ENCODE measurements at regions not wholly inside any gene's neighbourhood (a gene's known extent, or its start where the extent isn't known, plus 50 kb on each side); places are given as distances from the start of the nearest gene placed in this dataset.

- Mint-ChIP-seq H3K4me1 (ENCODE audit: low read depth) (no peaks in the 10 kb centered on the region), H3K9me3 (peaks cover 25% of the 10 kb centered on the region), H3K27ac (no peak overlapping the region), H3K36me3 (peaks cover 13% of the 10 kb centered on the region), H3K27me3 (peaks cover 16% of the 10 kb centered on the region), H3K4me3 (no peak overlapping the region)
- ChIA-PET CTCF (no interaction called here), POLR2A (no interaction called here)
- intact Hi-C loops (cut with micrococcal nuclease) = no loop called here
- no peak for DNase-seq
Observed at GRCh38 chr4:1487761-1488160, 81.5 kb upstream of the NKX1-1 start.

GRCh38 chr4:1487106-1487505 is 80.9 kb upstream of the NKX1-1 start:
- no peak for DNase-seq
- intact Hi-C loops (cut with micrococcal nuclease) = no loop called here
- POLR2A ChIA-PET = no interaction called here
- Mint-ChIP-seq H3K4me1 (ENCODE audit: low read depth) (no peaks in the 10 kb centered on the region), H3K27me3 (peaks cover 16% of the 10 kb centered on the region), H3K27ac (no peak overlapping the region), H3K36me3 (peaks cover 13% of the 10 kb centered on the region), H3K9me3 (peaks cover 26% of the 10 kb centered on the region), H3K4me3 (no peak overlapping the region)
- CTCF ChIA-PET = no interaction called here

- no peaks in the 10 kb centered on the region for H3K4me1 Mint-ChIP-seq (ENCODE audit: low read depth)
- intact Hi-C loops (cut with micrococcal nuclease) = no loop called here
- H3K9me3 Mint-ChIP-seq = peaks cover 38% of the 10 kb centered on the region
- CTCF ChIA-PET = no interaction called here
- peaks cover 14% of the 10 kb centered on the region for H3K36me3 Mint-ChIP-seq
- no peak for DNase-seq
- H3K4me3 Mint-ChIP-seq = no peak overlapping the region
- POLR2A ChIA-PET = no interaction called here
- H3K27me3 Mint-ChIP-seq = peaks cover 16% of the 10 kb centered on the region
- no peak overlapping the region for H3K27ac Mint-ChIP-seq
Observed at GRCh38 chr4:1485280-1485679, 79.0 kb upstream of the NKX1-1 start.

- peaks cover 13% of the 10 kb centered on the region for H3K27me3 Mint-ChIP-seq
- CTCF ChIA-PET = interaction anchor here (1.3 kb wide), 1 partner anchor 32 kb away, joined by 4 read pairs; no protein-coding TSS in a partner anchor
- no peak overlapping the region for H3K4me3 Mint-ChIP-seq
- no peak overlapping the region for H3K27ac Mint-ChIP-seq
- intact Hi-C loops (cut with micrococcal nuclease) = no loop called here
- peaks cover 9% of the 10 kb centered on the region for H3K36me3 Mint-ChIP-seq
- H3K9me3 Mint-ChIP-seq = peaks cover 29% of the 10 kb centered on the region
- POLR2A ChIA-PET = no interaction called here
- H3K4me1 Mint-ChIP-seq (ENCODE audit: low read depth) = no peaks in the 10 kb centered on the region
- DNase-seq = no peak
Observed at GRCh38 chr4:1480720-1481119, 74.5 kb upstream of the NKX1-1 start.

DNA sequence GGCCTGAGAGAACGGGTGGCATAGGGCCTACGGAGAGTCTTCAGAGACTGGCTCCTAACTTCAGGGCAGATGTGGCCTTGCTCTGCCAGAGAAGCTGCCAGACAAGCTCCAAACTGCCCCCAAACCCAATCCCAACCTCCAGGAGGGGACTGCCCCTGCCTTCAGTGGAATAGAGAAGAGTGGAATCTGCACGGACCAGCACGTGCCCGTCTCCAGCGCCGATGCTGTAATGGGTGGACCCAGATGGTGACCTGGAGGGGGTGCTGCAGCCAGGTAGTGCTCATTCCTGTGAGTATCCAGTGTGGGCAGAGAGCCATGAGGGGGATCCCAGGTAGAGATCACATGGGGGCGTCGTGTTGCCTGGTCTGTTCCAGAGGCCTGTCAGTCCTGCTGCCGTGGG is 73.2 kb upstream of the NKX1-1 start:
- Mint-ChIP-seq H3K27ac (no peak overlapping the region), H3K27me3 (peaks cover 12% of the 10 kb centered on the region), H3K36me3 (peaks cover 1% of the 10 kb centered on the region), H3K4me1 (ENCODE audit: low read depth) (no peaks in the 10 kb centered on the region), H3K9me3 (peaks cover 19% of the 10 kb centered on the region), H3K4me3 (no peak overlapping the region)
- intact Hi-C loops (cut with micrococcal nuclease) = no loop called here
- ChIA-PET POLR2A (interaction anchor here (0.6 kb wide), 1 partner anchor 571 kb away, joined by 3 read pairs; no protein-coding TSS in a partner anchor), CTCF (interaction anchor here (1.1 kb wide), 1 partner anchor 34 kb away, joined by 3 read pairs; no protein-coding TSS in a partner anchor)
- no peak for DNase-seq

DNA sequence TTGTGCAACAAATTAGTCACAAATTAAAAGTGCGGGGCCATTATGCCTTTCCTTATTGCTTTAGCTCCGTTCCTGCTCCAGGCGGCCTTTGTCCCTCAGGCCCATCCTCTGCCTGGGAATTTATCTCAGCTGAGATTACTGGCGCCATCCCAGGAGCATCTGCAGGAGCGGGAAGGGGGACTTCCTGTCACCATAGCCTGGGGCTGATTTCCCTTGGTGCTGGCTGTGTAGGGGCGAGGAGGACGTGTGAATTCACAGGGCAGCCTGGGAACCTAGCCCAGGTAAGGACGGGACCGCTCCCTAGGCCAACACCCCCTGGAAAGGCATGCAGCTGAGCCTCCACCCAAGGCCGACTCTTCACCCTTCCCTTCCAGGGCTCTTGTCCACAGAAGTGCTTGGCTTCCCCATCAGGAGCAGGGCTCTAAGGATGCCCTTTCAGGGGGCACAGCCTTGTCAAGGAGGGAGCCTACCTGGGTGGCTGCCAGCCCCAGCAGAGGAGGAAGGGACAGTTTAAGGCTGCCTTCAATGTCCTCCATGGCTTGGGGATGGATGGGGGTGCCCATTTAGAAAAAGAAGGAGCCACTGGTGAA is 72.6 kb upstream of the NKX1-1 start:
- Mint-ChIP-seq H3K27ac (no peak overlapping the region), H3K9me3 (peaks cover 18% of the 10 kb centered on the region)
- CTCF ChIA-PET = interaction anchor here (1.1 kb wide), 1 partner anchor 34 kb away, joined by 3 read pairs; no protein-coding TSS in a partner anchor

DNA sequence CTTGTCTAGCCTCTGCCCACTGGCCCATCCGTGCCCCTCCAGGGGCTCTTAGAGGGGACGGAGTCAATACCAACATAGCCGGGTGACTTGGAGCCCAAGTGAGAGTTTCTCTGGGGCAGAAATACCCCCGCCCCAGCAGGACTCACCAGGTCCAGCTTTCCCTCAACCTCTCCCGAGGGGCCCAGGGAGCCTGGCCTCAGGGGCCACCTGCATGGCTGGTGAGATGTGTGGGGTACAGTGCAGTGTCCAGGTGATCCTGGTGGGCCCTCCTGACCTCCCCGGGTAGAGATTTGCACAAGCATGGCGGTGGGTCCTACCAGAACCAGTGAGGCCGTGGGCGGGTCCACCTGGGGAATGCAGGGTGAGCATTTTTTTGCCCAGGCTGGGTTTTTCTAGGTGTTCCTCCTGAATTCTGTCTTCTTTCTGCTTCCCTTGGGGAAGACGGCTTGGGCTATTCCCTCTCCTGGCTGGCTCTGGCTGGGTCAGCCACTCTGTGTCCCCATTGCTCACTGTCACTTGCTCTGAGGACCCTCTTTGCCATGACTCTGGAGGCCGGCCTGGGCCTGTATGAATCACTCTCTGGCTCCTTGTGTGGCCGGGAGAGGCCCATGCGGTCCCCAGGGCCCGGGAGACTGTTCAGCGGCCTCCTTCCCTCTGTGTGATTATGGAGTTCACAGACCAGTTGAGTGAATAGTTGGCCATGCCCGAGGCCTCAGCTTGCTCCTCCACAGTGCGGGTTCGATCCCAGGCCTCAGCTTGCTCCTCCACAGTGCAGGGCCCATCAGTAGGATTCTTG is 71.0 kb upstream of the NKX1-1 start:
- ChIA-PET POLR2A (no interaction called here), CTCF (no interaction called here)
- H3K27me3 Mint-ChIP-seq = peaks cover 16% of the 10 kb centered on the region
- peaks cover 1% of the 10 kb centered on the region for H3K36me3 Mint-ChIP-seq
- H3K4me3 Mint-ChIP-seq = no peak overlapping the region
- no peak overlapping the region for H3K27ac Mint-ChIP-seq
- DNase-seq = no peak
- peaks cover 18% of the 10 kb centered on the region for H3K9me3 Mint-ChIP-seq
- no peaks in the 10 kb centered on the region for H3K4me1 Mint-ChIP-seq (ENCODE audit: low read depth)
- intact Hi-C loops (cut with micrococcal nuclease) = no loop called here

More for the DNA sequence above, 72.6 kb upstream of the NKX1-1 start:
- DNase-seq = no peak
- Mint-ChIP-seq H3K27me3 (peaks cover 12% of the 10 kb centered on the region), H3K36me3 (peaks cover 1% of the 10 kb centered on the region), H3K4me3 (no peak overlapping the region), H3K4me1 (ENCODE audit: low read depth) (no peaks in the 10 kb centered on the region)
- POLR2A ChIA-PET = interaction anchor here (0.6 kb wide), 1 partner anchor 572 kb away, joined by 3 read pairs; no protein-coding TSS in a partner anchor
- intact Hi-C loops (cut with micrococcal nuclease) = no loop called here

DNA sequence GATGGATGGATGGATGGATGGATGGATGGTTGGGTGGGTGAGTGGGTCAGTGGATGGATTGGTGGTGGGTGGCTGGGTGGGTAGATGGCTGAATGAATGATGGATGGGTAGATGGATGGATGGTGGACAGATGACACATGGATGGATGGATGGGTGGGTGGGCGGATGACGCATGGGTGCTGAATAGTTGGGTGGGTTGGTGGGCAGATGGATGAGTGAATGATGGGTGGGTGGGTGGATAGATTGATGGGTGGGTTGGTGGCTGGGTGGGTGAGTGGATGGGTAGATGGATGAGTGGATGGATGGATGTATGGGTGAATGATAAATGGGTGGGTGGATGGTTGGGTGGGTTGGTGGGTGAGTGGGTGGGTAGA is 69.9 kb upstream of the NKX1-1 start:
- intact Hi-C loops (cut with micrococcal nuclease) = no loop called here
- POLR2A ChIA-PET = no interaction called here
- no peak overlapping the region for H3K4me3 Mint-ChIP-seq
- no peak for DNase-seq
- no peaks in the 10 kb centered on the region for H3K4me1 Mint-ChIP-seq (ENCODE audit: low read depth)
- H3K27ac Mint-ChIP-seq = no peak overlapping the region
- peaks cover 14% of the 10 kb centered on the region for H3K27me3 Mint-ChIP-seq
- CTCF ChIA-PET = no interaction called here
- no peaks in the 10 kb centered on the region for H3K36me3 Mint-ChIP-seq
- H3K9me3 Mint-ChIP-seq = peaks cover 13% of the 10 kb centered on the region

- CTCF ChIA-PET = no interaction called here
- Mint-ChIP-seq H3K4me1 (ENCODE audit: low read depth) (no peaks in the 10 kb centered on the region), H3K27me3 (peaks cover 15% of the 10 kb centered on the region), H3K27ac (no peak overlapping the region), H3K36me3 (no peaks in the 10 kb centered on the region), H3K9me3 (peaks cover 6% of the 10 kb centered on the region), H3K4me3 (no peak overlapping the region)
- no peak for DNase-seq
- intact Hi-C loops (cut with micrococcal nuclease) = no loop called here
- POLR2A ChIA-PET = no interaction called here
Observed at GRCh38 chr4:1475277-1476139, 69.3 kb upstream of the NKX1-1 start.

DNA sequence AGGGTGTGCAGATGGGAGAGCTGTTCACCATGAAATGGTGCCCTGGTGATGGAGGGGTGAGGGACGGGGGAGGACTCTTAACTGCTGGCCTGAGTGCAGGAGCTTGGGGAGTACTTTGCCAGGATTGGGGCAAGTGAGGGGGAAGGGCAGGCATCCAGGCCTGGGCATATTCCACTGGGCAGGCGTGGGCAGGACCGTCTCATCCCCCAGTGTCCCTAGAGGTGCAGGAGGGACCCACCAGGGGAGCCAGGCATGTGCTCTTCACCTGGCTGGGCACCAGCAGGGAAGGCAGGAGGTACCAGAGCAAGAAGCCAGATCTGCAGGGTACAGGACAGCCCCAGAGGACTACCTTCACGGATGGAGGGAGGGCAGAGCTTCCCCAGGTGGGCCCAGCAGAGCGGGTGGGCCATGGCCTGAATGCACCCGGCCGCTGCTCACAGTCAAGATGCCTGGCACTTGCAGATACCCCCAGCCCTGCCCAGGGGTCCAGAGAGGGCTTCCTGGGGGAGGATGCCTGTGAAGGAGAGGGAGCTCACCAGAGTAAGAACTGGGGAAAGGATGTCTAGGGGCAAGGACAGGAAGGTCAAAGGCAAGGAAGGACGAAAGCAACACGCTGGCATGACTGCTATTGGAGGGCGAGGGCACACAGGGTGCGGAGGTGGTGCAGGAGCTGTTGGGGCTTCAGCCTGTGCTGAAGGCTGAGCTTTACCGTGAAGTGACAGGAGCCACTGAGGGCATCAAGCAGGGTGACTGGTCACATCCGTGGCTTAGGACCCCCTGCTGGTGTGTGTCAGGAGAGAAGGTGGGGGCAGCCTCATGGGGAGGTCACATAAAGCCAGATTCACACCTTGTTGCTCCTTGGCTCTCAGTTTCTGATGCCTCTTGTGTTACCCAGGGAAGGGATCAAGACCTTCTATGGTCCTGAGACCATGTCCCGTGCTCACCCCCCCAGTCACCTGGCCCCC is 68.2 kb upstream of the NKX1-1 start:
- no peak overlapping the region for H3K27ac Mint-ChIP-seq
- H3K4me3 Mint-ChIP-seq = no peak overlapping the region
- CTCF ChIA-PET = interaction anchor here (0.6 kb wide), 1 partner anchor 74 kb away, joined by 4 read pairs; no protein-coding TSS in a partner anchor

GRCh38 chr4:1473718-1474117 is 67.5 kb upstream of the NKX1-1 start:
- peaks cover 15% of the 10 kb centered on the region for H3K27me3 Mint-ChIP-seq
- H3K27ac Mint-ChIP-seq = no peak overlapping the region
- H3K9me3 Mint-ChIP-seq = no peaks in the 10 kb centered on the region
- POLR2A ChIA-PET = no interaction called here
- no peaks in the 10 kb centered on the region for H3K4me1 Mint-ChIP-seq (ENCODE audit: low read depth)
- no peak overlapping the region for H3K4me3 Mint-ChIP-seq
- intact Hi-C loops (cut with micrococcal nuclease) = no loop called here
- CTCF ChIA-PET = no interaction called here
- no peaks in the 10 kb centered on the region for H3K36me3 Mint-ChIP-seq
- DNase-seq = no peak

More for the DNA sequence above, 68.2 kb upstream of the NKX1-1 start:
- no peaks in the 10 kb centered on the region for H3K4me1 Mint-ChIP-seq (ENCODE audit: low read depth)
- POLR2A ChIA-PET = no interaction called here
- DNase-seq = no peak
- intact Hi-C loops (cut with micrococcal nuclease) = no loop called here
- no peaks in the 10 kb centered on the region for H3K36me3 Mint-ChIP-seq
- no peaks in the 10 kb centered on the region for H3K9me3 Mint-ChIP-seq
- H3K27me3 Mint-ChIP-seq = peaks cover 15% of the 10 kb centered on the region

Data from activated CD4-positive, alpha-beta memory T cell treated with anti-CD3 and anti-CD28 coated beads for 36 hours (primary cell).